HEK293T (cell line): ENCODE measurements at regions not wholly inside any gene's neighbourhood (a gene's known extent, or its start where the extent isn't known, plus 50 kb on each side); places are given as distances from the start of the nearest gene placed in this dataset.
"Not testable (repeated sequence)": the region's sequence is repeated elsewhere in the genome, so short reads cannot be mapped to it uniquely, and the experiment has no call there.

Experiments used
- CTCF ChIA-PET: fragments of 350-600 bp; formaldehyde crosslinking; extraction: SDS; loops from one replicate; lab custom pipeline; 2021; ENCODE audit warnings: antibody characterized with exemption, inconsistent platforms; lab: Yijun Ruan, JAX
- POLR2A ChIA-PET: fragments of 350-600 bp; formaldehyde crosslinking; extraction: SDS; loops from one replicate; lab custom pipeline; 2020; ENCODE audit warnings: antibody characterized with exemption, inconsistent platforms; lab: Yijun Ruan, JAX
- DNase-seq: peaks from one replicate; pipeline ENCODE4 v3.0.0; 2012; ENCODE audit warnings: mixed read lengths; ENCODE audit errors: extremely low spot score
- ARNT ChIP-seq: fragments of 450-650 bp; IDR thresholded peaks from 2 replicates; pipeline ENCODE4 v1.6.1; 2017; ENCODE audit warnings: mild to moderate bottlenecking
- BHLHE40 ChIP-seq: fragments of 450-650 bp; IDR thresholded peaks from 2 replicates; pipeline ENCODE4 v1.6.1; 2016; ENCODE audit warnings: mild to moderate bottlenecking, moderate library complexity, borderline replicate concordance
- CTBP1 ChIP-seq: fragments of 450-650 bp; IDR thresholded peaks from 2 replicates; pipeline ENCODE4 v1.6.1; 2016; ENCODE audit warnings: borderline replicate concordance
- ELF4 ChIP-seq: fragments of 450-650 bp; IDR thresholded peaks from 2 replicates; pipeline ENCODE4 v1.6.1; 2017; ENCODE audit warnings: antibody characterized with exemption
- FOXA1 ChIP-seq: fragments of 450-650 bp; IDR thresholded peaks from 2 replicates; pipeline ENCODE4 v1.6.1; 2016; ENCODE audit warnings: mild to moderate bottlenecking
- FOXK2 ChIP-seq: fragments of 450-650 bp; IDR thresholded peaks from 2 replicates; pipeline ENCODE4 v1.6.1; 2016; ENCODE audit warnings: mild to moderate bottlenecking
- FOXM1 ChIP-seq: fragments of 450-650 bp; IDR thresholded peaks from 2 replicates; pipeline ENCODE4 v1.6.1; 2017; ENCODE audit warnings: mild to moderate bottlenecking, borderline replicate concordance
- HDGF ChIP-seq: fragments of 450-650 bp; IDR thresholded peaks from 2 replicates; pipeline ENCODE4 v1.6.1; 2017; ENCODE audit warnings: antibody characterized with exemption, borderline replicate concordance
- L3MBTL2 ChIP-seq: fragments of 450-650 bp; conservative IDR thresholded peaks from 2 replicates; pipeline ENCODE4 v1.6.1; 2016; ENCODE audit warnings: mild to moderate bottlenecking
- LEF1 ChIP-seq: fragments of 450-650 bp; IDR thresholded peaks from 2 replicates; pipeline ENCODE4 v1.6.1; 2017; ENCODE audit warnings: mild to moderate bottlenecking, borderline replicate concordance
- NFRKB ChIP-seq: fragments of 450-650 bp; IDR thresholded peaks from 2 replicates; pipeline ENCODE4 v1.6.1; 2016; ENCODE audit warnings: mild to moderate bottlenecking, moderate library complexity
- SP1 ChIP-seq: fragments of 450-650 bp; IDR thresholded peaks from 2 replicates; pipeline ENCODE4 v1.6.1; 2017
- SUZ12 ChIP-seq: fragments of 450-650 bp; IDR thresholded peaks from 2 replicates; pipeline ENCODE4 v1.6.1; 2016; ENCODE audit warnings: mild to moderate bottlenecking
- TARDBP ChIP-seq: fragments of 450-650 bp; IDR thresholded peaks from 2 replicates; pipeline ENCODE4 v1.6.1; 2016
- ZNF384 ChIP-seq: fragments of 450-650 bp; IDR thresholded peaks from 2 replicates; pipeline ENCODE4 v1.6.1; 2016
- TF ChIP-seq, protein P1 (sequence below): fragments of 450-650 bp; IDR thresholded peaks from 2 replicates; pipeline ENCODE4 v1.6.1; 2016

DNA sequence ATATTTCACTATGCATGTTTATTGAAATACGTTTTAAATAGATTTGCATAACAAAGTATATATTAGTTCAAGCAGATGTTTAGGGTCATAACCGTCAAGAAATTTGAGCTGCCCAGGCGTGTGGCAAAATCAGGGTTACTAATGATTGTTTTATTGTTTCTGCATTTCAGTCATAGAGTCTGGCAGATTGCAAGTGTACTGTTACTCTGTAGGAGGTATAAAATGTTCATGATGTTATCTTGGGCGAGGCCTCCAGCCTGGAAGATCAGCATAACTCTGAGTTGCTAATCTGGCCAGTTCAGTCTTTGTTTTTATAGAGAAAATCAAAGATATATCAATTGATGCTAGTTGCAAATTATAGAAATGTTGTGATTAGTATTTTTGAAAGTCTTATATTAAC is 410.9 kb downstream of the CHL1 start:
- POLR2A ChIA-PET, DNase-seq, CTCF ChIA-PET: not testable (repeated sequence)

DNA sequence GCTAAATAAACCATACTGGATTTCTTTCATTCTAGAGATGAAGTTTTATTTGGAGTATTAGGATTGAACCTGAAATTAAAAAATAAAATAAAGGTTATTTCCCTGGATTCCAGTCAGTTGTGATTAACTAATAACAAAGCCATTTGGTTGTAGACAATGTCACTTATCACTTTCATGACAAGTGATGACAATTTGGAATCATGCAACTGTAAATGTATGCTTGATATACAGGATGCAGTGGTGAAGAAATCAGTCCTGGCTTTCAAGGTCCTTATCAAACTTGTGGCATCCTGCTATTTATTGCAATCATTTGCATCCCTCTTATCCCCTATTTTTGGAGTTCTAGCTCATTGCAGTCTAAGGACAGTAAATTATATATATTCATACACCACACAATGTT is 425.2 kb downstream of the CHL1 start:
- ChIA-PET CTCF (no interaction called here), POLR2A (no interaction called here)
- DNase-seq: no peak
- no peak for TF ChIP-seq LEF1
- no peak for TF ChIP-seq ZNF384
- no peak for TF ChIP-seq L3MBTL2
- TF ChIP-seq, protein P1, sequence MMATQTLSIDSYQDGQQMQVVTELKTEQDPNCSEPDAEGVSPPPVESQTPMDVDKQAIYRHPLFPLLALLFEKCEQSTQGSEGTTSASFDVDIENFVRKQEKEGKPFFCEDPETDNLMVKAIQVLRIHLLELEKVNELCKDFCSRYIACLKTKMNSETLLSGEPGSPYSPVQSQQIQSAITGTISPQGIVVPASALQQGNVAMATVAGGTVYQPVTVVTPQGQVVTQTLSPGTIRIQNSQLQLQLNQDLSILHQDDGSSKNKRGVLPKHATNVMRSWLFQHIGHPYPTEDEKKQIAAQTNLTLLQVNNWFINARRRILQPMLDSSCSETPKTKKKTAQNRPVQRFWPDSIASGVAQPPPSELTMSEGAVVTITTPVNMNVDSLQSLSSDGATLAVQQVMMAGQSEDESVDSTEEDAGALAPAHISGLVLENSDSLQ: no peak
- TF ChIP-seq SUZ12: no peak
- TF ChIP-seq CTBP1: no peak
- no peak for TF ChIP-seq NFRKB
- TF ChIP-seq BHLHE40: no peak
- no peak for TF ChIP-seq ELF4
- no peak for TF ChIP-seq FOXK2
- TF ChIP-seq TARDBP: no peak
- TF ChIP-seq FOXM1: no peak
- no peak for TF ChIP-seq FOXA1
- TF ChIP-seq SP1: no peak
- no peak for TF ChIP-seq HDGF
- TF ChIP-seq ARNT: no peak

DNA sequence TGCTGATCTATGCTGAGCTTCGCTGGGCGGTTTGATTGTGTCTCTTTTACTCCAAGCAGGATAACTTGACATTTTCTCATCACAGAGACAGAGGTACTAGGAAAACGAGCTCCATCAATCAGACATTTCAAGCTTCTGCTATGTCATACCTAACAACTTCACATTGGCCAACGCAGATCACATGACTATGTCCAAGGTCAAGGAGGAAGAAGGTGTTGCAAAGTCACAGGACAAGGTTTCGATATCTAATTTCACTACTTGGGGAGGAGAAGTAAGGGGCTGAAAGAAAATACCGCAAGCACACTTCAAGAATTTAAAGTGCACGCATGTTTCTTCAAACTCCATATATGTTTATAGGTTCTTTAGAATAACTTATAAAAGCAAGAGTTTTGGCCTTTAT is 425.8 kb downstream of the CHL1 start:
- ChIA-PET CTCF (no interaction called here), POLR2A (no interaction called here)
- no peak for DNase-seq
- no peak for TF ChIP-seq FOXK2
- no peak for TF ChIP-seq ARNT
- TF ChIP-seq CTBP1: no peak
- no peak for TF ChIP-seq FOXA1
- TF ChIP-seq TARDBP: no peak
- TF ChIP-seq HDGF: no peak

DNA sequence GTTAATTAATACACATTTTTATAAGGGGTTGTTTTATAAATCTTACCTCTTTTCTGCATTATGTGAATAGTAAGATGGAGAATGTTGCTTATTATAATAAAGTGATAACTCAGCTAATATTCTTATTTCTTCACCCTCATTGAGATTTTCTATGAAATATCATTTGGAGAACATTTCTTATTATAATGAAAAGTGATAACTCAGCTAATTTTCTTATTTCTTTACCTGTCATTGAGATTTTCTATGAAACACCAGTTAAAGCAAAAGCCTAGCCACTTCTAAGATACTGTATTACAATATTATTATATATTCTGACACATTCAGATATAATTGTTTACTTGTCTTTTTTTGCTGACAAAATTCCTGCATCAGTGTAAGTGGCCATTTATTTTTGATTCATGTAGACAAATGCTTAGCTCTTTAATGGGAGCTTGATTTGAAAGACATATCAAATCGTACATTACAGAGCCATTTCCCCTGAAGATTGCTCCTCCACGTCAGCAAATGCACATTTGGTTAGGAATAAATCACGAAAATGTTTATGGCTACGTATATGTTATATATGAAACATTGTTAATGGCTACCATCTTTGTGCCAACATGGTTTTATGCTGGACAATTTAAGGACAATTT is 427.5 kb downstream of the CHL1 start:
- ChIA-PET POLR2A (no interaction called here), CTCF (no interaction called here)
- TF ChIP-seq FOXM1: no peak
- TF ChIP-seq LEF1: no peak
- TF ChIP-seq BHLHE40: no peak
- no peak for TF ChIP-seq TARDBP
- TF ChIP-seq ELF4: no peak
- no peak for TF ChIP-seq SP1
- TF ChIP-seq NFRKB: no peak
- TF ChIP-seq L3MBTL2: no peak
- TF ChIP-seq, protein P1: no peak
- TF ChIP-seq HDGF: no peak
- TF ChIP-seq ARNT: no peak
- no peak for DNase-seq

DNA sequence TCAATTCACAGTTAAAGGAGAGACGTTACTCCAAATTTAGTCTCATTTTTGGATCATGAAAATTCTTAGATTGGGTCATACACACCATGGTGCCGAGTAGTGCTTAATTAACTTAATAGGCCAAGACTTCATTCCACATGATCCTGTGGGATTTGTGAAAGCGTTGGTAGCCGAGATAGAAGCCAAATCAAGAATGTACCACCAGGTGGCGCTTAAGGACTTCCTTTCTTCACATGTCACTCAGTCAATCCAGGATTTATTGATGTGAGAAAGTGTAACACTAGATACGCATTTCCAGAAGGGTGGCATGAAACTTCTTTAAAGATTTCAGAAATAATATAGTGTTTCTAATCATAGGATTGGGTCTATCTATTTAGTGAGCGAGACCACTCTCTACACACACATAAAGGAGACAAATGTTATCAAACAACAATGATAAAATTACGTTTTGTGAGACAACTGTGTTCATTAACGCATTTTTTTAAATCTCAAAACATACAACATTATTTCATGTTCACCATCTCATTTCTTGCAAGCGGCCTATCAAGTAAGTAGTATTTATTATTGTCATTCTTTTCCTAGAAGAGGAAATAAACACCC is 436.1 kb downstream of the CHL1 start:
- ChIA-PET CTCF (no interaction called here), POLR2A (no interaction called here)
- DNase-seq: peak; percentile 43
- TF ChIP-seq, protein P1: peak; percentile 93
- TF ChIP-seq ARNT: no peak

DNA sequence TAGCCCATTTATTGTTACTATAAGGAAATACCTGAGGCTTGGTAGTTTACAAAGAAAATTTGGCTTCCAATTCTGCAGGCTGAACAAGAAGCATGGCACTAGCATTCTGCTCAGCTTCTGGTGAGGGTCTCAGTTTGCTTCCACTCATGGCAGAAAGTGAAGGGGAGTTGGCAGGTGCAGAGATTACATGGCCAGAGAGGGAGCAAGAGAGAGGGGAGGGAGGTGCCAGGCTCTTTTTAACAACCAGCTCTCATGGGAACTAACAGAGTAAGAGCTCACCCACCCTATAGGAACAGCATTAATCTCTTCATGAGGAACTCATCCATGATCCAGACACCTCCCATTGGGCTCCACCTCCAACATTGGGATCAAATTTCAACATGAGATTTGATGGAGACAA is 437.9 kb downstream of the CHL1 start:
- CTCF ChIA-PET: no interaction called here
- POLR2A ChIA-PET: no interaction called here
- no peak for DNase-seq
- no peak for TF ChIP-seq CTBP1
- TF ChIP-seq, protein P1: no peak
- TF ChIP-seq HDGF: no peak
- TF ChIP-seq ARNT: no peak
- no peak for TF ChIP-seq NFRKB
- TF ChIP-seq ZNF384: no peak
- no peak for TF ChIP-seq FOXK2
- no peak for TF ChIP-seq L3MBTL2
- TF ChIP-seq FOXA1: no peak

DNA sequence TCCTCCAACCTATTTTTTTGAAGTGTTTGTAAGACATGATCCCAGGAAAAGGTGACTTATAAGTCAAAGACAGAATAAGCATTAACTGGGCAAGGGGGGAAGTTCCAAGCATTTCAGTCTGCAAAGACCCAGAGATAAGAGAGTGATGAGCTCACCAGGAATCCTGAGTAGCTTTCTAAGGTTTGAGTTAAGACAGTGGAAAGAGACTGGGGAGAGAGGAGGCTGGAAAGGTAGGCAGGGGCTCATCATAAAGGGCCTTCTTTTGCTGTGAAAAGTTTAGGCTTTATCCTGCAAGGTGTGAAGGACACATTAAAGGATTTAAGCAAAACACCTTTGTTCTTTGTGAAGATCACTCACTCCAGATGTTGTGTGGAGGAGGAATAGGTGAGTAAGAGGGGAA is 438.8 kb downstream of the CHL1 start:
- POLR2A ChIA-PET: no interaction called here
- TF ChIP-seq ARNT (no peak), TARDBP (no peak), SUZ12 (no peak), ELF4 (no peak), HDGF (no peak), LEF1 (no peak), L3MBTL2 (no peak), BHLHE40 (no peak)
- TF ChIP-seq, protein P1: no peak
- CTCF ChIA-PET: no interaction called here
- DNase-seq: no peak
